ENCODE measurements at regions not wholly inside any gene's neighbourhood (a gene's known extent, or its start where the extent isn't known, plus 50 kb on each side); places are given as distances from the start of the nearest gene placed in this dataset.
"Not testable (repeated sequence)": the region's sequence is repeated elsewhere in the genome, so short reads cannot be mapped to it uniquely, and the experiment has no call there.

- not testable (repeated sequence) for TF ChIP-seq CTCF (IDR thresholded peaks at IDR 0.05 in 8 of 11, conservative IDR thresholded peaks at IDR 0.05 in 3 of 11); POLR2A (IDR thresholded peaks at IDR 0.05); POLR2AphosphoS5 (IDR thresholded peaks at IDR 0.05)
These were observed 374.4 kb upstream of the FRG1 start for GRCh38 chr4:189566271-189566670.

All from spleen (tissue), 7 donors.